AG04449 (cell line): ENCODE measurements at regions not wholly inside any gene's neighbourhood (a gene's known extent, or its start where the extent isn't known, plus 50 kb on each side); places are given as distances from the start of the nearest gene placed in this dataset.

Experiments
- CTCF ChIA-PET: fragments of 350-600 bp; formaldehyde crosslinking; extraction: SDS; loops from one replicate; lab custom pipeline; 2021; ENCODE audit warnings: antibody characterized with exemption; lab: Yijun Ruan, JAX
- POLR2A ChIA-PET: fragments of 400-600, 350-600 bp; formaldehyde crosslinking; extraction: SDS; loops from one replicate; lab custom pipeline; 2020; ENCODE audit warnings: antibody characterized with exemption, inconsistent platforms; lab: Yijun Ruan, JAX
- DNase-seq: peaks from one replicate; pipeline ENCODE4 v3.0.0-alpha.2; 2010; ENCODE audit warnings: low read depth, low spot score
- H3K4me3 ChIP-seq: 2 replicates; pipeline ENCODE4 v1.5.1; 2011; ENCODE audit warnings: low read depth, mild to moderate bottlenecking, control low read depth, low read length
- CTCF ChIP-seq: IDR thresholded peaks from one replicate; pipeline ENCODE4 v1.5.1; 2011; ENCODE audit warnings: mild to moderate bottlenecking, moderate library complexity, low read length, control low read depth, inconsistent platforms; ENCODE audit not compliant: insufficient read depth; ENCODE audit errors: missing control alignments

DNA sequence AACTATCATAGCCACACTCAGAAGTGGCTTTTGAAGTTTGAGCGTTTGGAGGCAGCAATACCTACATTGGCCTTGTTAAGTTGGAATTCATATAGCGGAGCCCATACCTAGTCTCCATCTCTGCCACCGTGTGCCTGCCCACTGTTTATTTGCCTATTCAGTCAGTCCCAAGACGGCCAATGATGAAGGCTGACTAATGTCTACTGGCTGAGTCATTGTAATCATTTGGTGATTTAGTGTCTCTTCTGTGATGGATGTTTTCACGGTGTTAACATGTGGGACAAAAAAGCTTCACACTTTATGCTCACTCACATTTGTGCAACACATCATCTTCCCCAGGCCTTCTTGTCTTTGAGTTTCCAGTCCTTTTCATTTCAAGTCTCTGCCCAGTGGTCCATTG lies 92.6 kb upstream of the PBX1 start:
- TF ChIP-seq CTCF = no peak
- DNase-seq = no peak
- CTCF ChIA-PET = no interaction called here
- POLR2A ChIA-PET = no interaction called here
- no peak overlapping the region for H3K4me3 ChIP-seq

DNA sequence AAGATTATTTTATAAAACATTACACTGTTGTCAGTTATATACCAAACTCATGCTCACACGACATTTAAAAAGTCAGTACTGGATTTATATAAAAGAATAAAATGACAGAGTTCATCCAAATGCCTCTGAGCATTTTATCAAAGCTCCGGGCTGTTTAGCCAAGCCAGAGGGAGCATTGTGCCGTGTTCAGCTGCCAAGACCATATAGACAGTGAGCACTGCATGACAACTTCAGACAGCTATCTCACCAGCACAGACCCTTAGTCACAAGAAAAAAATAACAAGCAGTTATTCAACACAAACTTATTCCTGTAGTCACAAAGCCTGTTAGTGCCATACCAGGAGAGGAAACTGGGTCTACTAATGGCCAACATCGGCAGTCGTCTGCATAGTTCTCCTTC lies 88.0 kb upstream of the PBX1 start:
- DNase-seq = no peak
- no peak overlapping the region for H3K4me3 ChIP-seq
- CTCF ChIA-PET = no interaction called here
- TF ChIP-seq CTCF = no peak
- POLR2A ChIA-PET = no interaction called here

DNA sequence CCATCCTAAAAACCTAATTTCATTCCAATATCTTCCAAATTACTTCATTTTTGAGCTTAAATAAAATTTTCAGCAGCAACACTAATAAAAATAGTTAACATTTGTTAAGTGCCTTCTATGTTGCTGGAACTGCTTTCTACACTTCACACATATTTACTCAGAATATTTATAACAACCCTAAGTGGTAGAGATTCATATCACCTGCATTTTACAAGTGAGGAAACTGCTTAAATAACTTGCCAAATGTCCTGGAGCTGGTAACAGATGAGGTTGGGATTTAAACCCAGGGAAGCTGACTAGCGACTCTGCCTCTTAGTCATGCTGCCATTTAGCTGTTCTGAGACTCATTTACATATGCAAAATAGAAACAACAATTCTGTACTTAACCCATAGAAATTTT lies 86.1 kb upstream of the PBX1 start:
- no peak overlapping the region for H3K4me3 ChIP-seq
- DNase-seq = no peak
- ChIA-PET POLR2A (no interaction called here), CTCF (no interaction called here)
- no peak for TF ChIP-seq CTCF

DNA sequence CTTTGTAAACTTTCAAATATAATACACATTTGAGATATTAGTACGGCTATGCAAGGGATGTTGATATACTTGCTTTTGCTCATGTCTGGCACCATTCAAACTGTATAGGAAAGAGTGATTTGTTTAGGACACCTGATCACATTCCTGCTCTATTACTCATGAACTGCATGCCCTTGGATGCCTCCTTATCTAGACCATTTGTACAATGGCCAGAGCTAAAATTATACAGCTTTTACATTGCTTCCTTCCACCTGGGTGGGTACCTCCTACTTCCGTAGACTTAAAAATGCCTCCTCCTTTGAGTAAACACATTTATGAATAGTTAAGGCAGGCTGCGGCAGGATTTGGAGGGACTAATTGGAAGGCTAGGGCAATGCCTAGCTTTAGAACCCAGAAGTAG lies 85.4 kb upstream of the PBX1 start:
- DNase-seq = no peak
- H3K4me3 ChIP-seq = no peak overlapping the region
- POLR2A ChIA-PET = no interaction called here
- CTCF ChIA-PET = no interaction called here
- no peak for TF ChIP-seq CTCF

DNA sequence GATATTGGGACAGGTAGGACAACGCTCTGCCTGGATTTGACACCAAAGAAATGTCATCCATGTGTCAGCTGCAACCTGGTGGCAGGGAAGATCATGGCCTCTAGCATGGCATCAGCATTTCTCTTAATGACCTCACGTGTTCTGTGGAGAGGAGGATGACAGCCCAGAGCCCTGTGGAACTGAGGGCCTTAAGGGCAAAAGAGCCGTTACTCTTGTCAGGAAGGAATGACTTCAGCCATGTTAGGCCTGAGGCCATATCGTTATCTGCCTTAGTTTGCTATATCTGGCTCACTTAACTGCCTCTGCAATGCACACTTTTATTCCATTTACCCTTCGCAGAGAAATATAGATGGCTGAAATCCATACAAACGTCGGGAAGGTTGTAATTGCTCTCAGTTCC lies 83.2 kb upstream of the PBX1 start:
- POLR2A ChIA-PET = no interaction called here

GRCh38 chr1:164477343-164477742 lies 81.6 kb upstream of the PBX1 start:
- TF ChIP-seq CTCF = no peak
- CTCF ChIA-PET = no interaction called here
- DNase-seq = no peak
- H3K4me3 ChIP-seq = no peak overlapping the region
- POLR2A ChIA-PET = no interaction called here

More for the DNA sequence above, 83.2 kb upstream of the PBX1 start:
- no peak for TF ChIP-seq CTCF
- CTCF ChIA-PET = no interaction called here
- no peak for DNase-seq
- H3K4me3 ChIP-seq = no peak overlapping the region
